ENCODE measurements at regions not wholly inside any gene's neighbourhood (a gene's known extent, or its start where the extent isn't known, plus 50 kb on each side); places are given as distances from the start of the nearest gene placed in this dataset.

DNA sequence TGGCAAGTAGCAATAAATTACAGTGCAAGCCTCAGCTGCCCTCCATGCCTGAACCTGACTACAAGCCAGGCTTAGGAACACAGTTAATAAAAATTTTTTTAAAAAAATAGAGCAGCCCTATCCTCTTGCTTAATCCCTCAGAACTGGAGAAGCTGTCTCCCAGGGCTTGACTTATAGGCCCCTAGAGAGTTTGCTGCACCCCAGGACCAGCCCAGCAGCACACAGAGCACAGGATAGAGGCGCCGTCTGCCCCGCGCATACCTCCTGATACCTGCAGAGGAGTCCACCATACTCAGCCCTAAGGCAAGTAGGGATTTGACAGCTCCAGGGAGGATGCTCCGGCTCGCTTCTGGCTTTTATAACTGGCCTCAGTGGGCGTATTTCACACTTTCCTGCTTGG lies 548.6 kb upstream of the RAB6C start:
- 82% methylated on average over 7 of the region's 7 CpGs for WGBS
- no peaks in the 10 kb centered on the region for H3K36me3 ChIP-seq (ENCODE audit: control insufficient read depth in 4 of 4, insufficient read depth in 3 of 4, low read depth in 1 of 4, low read length in 3 of 4)
- no peaks in the 10 kb centered on the region for H3K9me3 ChIP-seq (ENCODE audit: control insufficient read depth in 4 of 4, low read length in 3 of 4)
- H3K9ac ChIP-seq (ENCODE audit: low read depth in 1 of 2, low read length in 2 of 2): no peak overlapping the region
- no peaks in the 10 kb centered on the region for H3K4me1 ChIP-seq (ENCODE audit: control insufficient read depth in 4 of 4, insufficient read depth in 4 of 4, low read length in 3 of 4)
- no peak overlapping the region for H3K4me3 ChIP-seq (ENCODE audit: low read depth in 1 of 3, low read length in 3 of 3)
- TF ChIP-seq RXRA (IDR thresholded peaks at IDR 0.05) (no peak), SP1 (IDR thresholded peaks at IDR 0.05) (no peak), FOXA1 (IDR thresholded peaks at IDR 0.05) (no peak), HNF4A (conservative IDR thresholded peaks at IDR 0.05) (no peak), NR2F2 (IDR thresholded peaks at IDR 0.05) (no peak), HNF4G (IDR thresholded peaks at IDR 0.05) (no peak)
- TF ChIP-seq, protein P1, sequence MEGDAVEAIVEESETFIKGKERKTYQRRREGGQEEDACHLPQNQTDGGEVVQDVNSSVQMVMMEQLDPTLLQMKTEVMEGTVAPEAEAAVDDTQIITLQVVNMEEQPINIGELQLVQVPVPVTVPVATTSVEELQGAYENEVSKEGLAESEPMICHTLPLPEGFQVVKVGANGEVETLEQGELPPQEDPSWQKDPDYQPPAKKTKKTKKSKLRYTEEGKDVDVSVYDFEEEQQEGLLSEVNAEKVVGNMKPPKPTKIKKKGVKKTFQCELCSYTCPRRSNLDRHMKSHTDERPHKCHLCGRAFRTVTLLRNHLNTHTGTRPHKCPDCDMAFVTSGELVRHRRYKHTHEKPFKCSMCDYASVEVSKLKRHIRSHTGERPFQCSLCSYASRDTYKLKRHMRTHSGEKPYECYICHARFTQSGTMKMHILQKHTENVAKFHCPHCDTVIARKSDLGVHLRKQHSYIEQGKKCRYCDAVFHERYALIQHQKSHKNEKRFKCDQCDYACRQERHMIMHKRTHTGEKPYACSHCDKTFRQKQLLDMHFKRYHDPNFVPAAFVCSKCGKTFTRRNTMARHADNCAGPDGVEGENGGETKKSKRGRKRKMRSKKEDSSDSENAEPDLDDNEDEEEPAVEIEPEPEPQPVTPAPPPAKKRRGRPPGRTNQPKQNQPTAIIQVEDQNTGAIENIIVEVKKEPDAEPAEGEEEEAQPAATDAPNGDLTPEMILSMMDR (IDR thresholded peaks at IDR 0.05; ENCODE audit: low read depth, low read length, missing input control): no peak
- TF ChIP-seq, protein P2, sequence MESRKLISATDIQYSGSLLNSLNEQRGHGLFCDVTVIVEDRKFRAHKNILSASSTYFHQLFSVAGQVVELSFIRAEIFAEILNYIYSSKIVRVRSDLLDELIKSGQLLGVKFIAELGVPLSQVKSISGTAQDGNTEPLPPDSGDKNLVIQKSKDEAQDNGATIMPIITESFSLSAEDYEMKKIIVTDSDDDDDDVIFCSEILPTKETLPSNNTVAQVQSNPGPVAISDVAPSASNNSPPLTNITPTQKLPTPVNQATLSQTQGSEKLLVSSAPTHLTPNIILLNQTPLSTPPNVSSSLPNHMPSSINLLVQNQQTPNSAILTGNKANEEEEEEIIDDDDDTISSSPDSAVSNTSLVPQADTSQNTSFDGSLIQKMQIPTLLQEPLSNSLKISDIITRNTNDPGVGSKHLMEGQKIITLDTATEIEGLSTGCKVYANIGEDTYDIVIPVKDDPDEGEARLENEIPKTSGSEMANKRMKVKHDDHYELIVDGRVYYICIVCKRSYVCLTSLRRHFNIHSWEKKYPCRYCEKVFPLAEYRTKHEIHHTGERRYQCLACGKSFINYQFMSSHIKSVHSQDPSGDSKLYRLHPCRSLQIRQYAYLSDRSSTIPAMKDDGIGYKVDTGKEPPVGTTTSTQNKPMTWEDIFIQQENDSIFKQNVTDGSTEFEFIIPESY (IDR thresholded peaks at IDR 0.05): no peak
- TF ChIP-seq, protein P3, sequence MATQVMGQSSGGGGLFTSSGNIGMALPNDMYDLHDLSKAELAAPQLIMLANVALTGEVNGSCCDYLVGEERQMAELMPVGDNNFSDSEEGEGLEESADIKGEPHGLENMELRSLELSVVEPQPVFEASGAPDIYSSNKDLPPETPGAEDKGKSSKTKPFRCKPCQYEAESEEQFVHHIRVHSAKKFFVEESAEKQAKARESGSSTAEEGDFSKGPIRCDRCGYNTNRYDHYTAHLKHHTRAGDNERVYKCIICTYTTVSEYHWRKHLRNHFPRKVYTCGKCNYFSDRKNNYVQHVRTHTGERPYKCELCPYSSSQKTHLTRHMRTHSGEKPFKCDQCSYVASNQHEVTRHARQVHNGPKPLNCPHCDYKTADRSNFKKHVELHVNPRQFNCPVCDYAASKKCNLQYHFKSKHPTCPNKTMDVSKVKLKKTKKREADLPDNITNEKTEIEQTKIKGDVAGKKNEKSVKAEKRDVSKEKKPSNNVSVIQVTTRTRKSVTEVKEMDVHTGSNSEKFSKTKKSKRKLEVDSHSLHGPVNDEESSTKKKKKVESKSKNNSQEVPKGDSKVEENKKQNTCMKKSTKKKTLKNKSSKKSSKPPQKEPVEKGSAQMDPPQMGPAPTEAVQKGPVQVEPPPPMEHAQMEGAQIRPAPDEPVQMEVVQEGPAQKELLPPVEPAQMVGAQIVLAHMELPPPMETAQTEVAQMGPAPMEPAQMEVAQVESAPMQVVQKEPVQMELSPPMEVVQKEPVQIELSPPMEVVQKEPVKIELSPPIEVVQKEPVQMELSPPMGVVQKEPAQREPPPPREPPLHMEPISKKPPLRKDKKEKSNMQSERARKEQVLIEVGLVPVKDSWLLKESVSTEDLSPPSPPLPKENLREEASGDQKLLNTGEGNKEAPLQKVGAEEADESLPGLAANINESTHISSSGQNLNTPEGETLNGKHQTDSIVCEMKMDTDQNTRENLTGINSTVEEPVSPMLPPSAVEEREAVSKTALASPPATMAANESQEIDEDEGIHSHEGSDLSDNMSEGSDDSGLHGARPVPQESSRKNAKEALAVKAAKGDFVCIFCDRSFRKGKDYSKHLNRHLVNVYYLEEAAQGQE (IDR thresholded peaks at IDR 0.05): no peak
- no peak overlapping the region for H3K27ac ChIP-seq (ENCODE audit: low read depth in 1 of 2, low read length in 2 of 2)
- DNase-seq (ENCODE audit: low spot score): no peak
- H3K27me3 ChIP-seq (ENCODE audit: control insufficient read depth in 4 of 4, insufficient read depth in 4 of 4, low read length in 3 of 4): no peaks in the 10 kb centered on the region

DNA sequence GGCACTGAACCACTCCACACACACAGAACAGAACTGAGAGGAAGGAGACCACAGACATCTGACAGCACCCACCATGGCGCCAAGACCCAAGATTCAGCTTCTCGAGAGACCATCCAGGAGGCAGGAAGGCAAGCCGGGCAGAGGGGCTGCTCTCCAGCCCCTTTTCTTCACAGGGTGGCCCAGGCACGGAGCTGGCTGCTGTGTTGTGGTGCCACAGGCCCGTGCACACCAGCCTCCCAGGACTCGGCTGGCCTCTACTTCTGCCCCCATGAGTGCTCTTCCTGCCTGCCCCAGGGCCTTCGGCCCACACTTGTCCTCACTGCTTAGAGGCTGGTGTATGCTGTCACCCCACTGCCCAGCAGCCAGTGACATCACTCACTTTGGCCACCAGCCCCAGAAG lies 547.6 kb upstream of the RAB6C start:
- WGBS: 81% methylated on average over 7 of the region's 7 CpGs
- TF ChIP-seq SP1 (IDR thresholded peaks at IDR 0.05) (no peak), FOXA1 (IDR thresholded peaks at IDR 0.05) (no peak), NR2F2 (IDR thresholded peaks at IDR 0.05) (no peak), EGR1 (IDR thresholded peaks at IDR 0.05; ENCODE audit: low read depth in 2 of 2) (no peak), RAD21 (IDR thresholded peaks at IDR 0.05) (no peak), FOXA2 (IDR thresholded peaks at IDR 0.05) (no peak), YY1 (IDR thresholded peaks at IDR 0.05) (no peak), GABPA (IDR thresholded peaks at IDR 0.05 in 1 of 2, conservative IDR thresholded peaks at IDR 0.05 in 1 of 2) (no peak)
- TF ChIP-seq, protein P2 (IDR thresholded peaks at IDR 0.05): no peak
- no peaks in the 10 kb centered on the region for H3K36me3 ChIP-seq (ENCODE audit: control insufficient read depth in 4 of 4, insufficient read depth in 3 of 4, low read depth in 1 of 4, low read length in 3 of 4)
- H3K27ac ChIP-seq (ENCODE audit: low read depth in 1 of 2, low read length in 2 of 2): no peak overlapping the region
- no peaks in the 10 kb centered on the region for H3K4me1 ChIP-seq (ENCODE audit: control insufficient read depth in 4 of 4, insufficient read depth in 4 of 4, low read length in 3 of 4)
- no peak overlapping the region for H3K9ac ChIP-seq (ENCODE audit: low read depth in 1 of 2, low read length in 2 of 2)
- no peaks in the 10 kb centered on the region for H3K27me3 ChIP-seq (ENCODE audit: control insufficient read depth in 4 of 4, insufficient read depth in 4 of 4, low read length in 3 of 4)
- no peaks in the 10 kb centered on the region for H3K9me3 ChIP-seq (ENCODE audit: control insufficient read depth in 4 of 4, low read length in 3 of 4)
- H3K4me3 ChIP-seq (ENCODE audit: low read depth in 1 of 3, low read length in 3 of 3): no peak overlapping the region
- no peak for DNase-seq (ENCODE audit: low spot score)

Data from liver (tissue), 8 donors.